Glutamatergic neuron (in vitro differentiated cells): ENCODE measurements at regions not wholly inside any gene's neighbourhood (a gene's known extent, or its start where the extent isn't known, plus 50 kb on each side); places are given as distances from the start of the nearest gene placed in this dataset.

Experiments
- DNase-seq: peaks from one replicate; pipeline ENCODE4 v3.0.0; 2022
- H3K27ac Mint-ChIP-seq: one replicate; pipeline ENCODE4 v1.8.0; 2020; ENCODE audit warnings: mild to moderate bottlenecking, mixed read lengths, inconsistent platforms; ENCODE audit not compliant: unreplicated experiment
- H3K27me3 Mint-ChIP-seq: one replicate; pipeline ENCODE4 v1.8.0; 2020; ENCODE audit warnings: mild to moderate bottlenecking, moderate library complexity, mixed read lengths, inconsistent platforms; ENCODE audit not compliant: unreplicated experiment
- H3K36me3 Mint-ChIP-seq: one replicate; pipeline ENCODE4 v1.8.0; 2020; ENCODE audit warnings: mild to moderate bottlenecking, mixed read lengths, inconsistent platforms; ENCODE audit not compliant: unreplicated experiment
- H3K4me1 Mint-ChIP-seq: one replicate; pipeline ENCODE4 v1.8.0; 2020; ENCODE audit warnings: mild to moderate bottlenecking, low read depth, mixed read lengths, inconsistent platforms; ENCODE audit not compliant: unreplicated experiment
- H3K4me3 Mint-ChIP-seq: one replicate; pipeline ENCODE4 v1.8.0; 2020; ENCODE audit warnings: mild to moderate bottlenecking, mixed read lengths, inconsistent platforms; ENCODE audit not compliant: unreplicated experiment
- H3K9me3 Mint-ChIP-seq: one replicate; pipeline ENCODE4 v1.8.0; 2020; ENCODE audit warnings: mild to moderate bottlenecking, moderate library complexity, mixed read lengths, inconsistent platforms; ENCODE audit not compliant: unreplicated experiment
- CTCF ChIP-seq: fragments of 200-600 bp; sonication (generic); IDR thresholded peaks from one replicate; pipeline ENCODE4 v1.5.0; 2021; ENCODE audit not compliant: partially characterized antibody, unreplicated experiment

- no peak for DNase-seq
- TF ChIP-seq CTCF: no peak
- peaks cover 12% of the 10 kb centered on the region for H3K27me3 Mint-ChIP-seq
- peaks cover 21% of the 10 kb centered on the region for H3K4me1 Mint-ChIP-seq
- H3K27ac Mint-ChIP-seq: no peak overlapping the region
- H3K36me3 Mint-ChIP-seq: no peaks in the 10 kb centered on the region
- H3K9me3 Mint-ChIP-seq: no peaks in the 10 kb centered on the region
- H3K4me3 Mint-ChIP-seq: no peak overlapping the region
Measured at GRCh38 chr12:131441060-131441396, 269.9 kb upstream of the SFSWAP start.

- Mint-ChIP-seq H3K36me3 (no peaks in the 10 kb centered on the region), H3K27me3 (peaks cover 10% of the 10 kb centered on the region), H3K4me1 (peaks cover 23% of the 10 kb centered on the region), H3K27ac (no peak overlapping the region), H3K9me3 (no peaks in the 10 kb centered on the region), H3K4me3 (no peak overlapping the region)
- DNase-seq: no peak
- TF ChIP-seq CTCF: no peak
Measured at GRCh38 chr12:131441638-131442336, 269.1 kb upstream of the SFSWAP start.

- no peaks in the 10 kb centered on the region for H3K36me3 Mint-ChIP-seq
- H3K4me3 Mint-ChIP-seq: no peak overlapping the region
- no peaks in the 10 kb centered on the region for H3K9me3 Mint-ChIP-seq
- H3K27ac Mint-ChIP-seq: no peak overlapping the region
- TF ChIP-seq CTCF: no peak
- H3K4me1 Mint-ChIP-seq: peaks cover 19% of the 10 kb centered on the region
- DNase-seq: no peak
- H3K27me3 Mint-ChIP-seq: peaks cover 12% of the 10 kb centered on the region
Measured at GRCh38 chr12:131442337-131442918, 268.5 kb upstream of the SFSWAP start.

GRCh38 chr12:131443019-131444000 is 267.6 kb upstream of the SFSWAP start:
- peaks cover 16% of the 10 kb centered on the region for H3K4me1 Mint-ChIP-seq
- H3K27ac Mint-ChIP-seq: no peak overlapping the region
- TF ChIP-seq CTCF: no peak
- H3K27me3 Mint-ChIP-seq: peaks cover 12% of the 10 kb centered on the region
- no peaks in the 10 kb centered on the region for H3K36me3 Mint-ChIP-seq
- no peak overlapping the region for H3K4me3 Mint-ChIP-seq
- H3K9me3 Mint-ChIP-seq: no peaks in the 10 kb centered on the region
- no peak for DNase-seq
